ENCODE measurements at regions not wholly inside any gene's neighbourhood (a gene's known extent, or its start where the extent isn't known, plus 50 kb on each side); places are given as distances from the start of the nearest gene placed in this dataset.
A peak's percentile ranks its signal among the peaks of the same experiment; 100 is the strongest.

- Histone ChIP-seq H3K4me3 (no peak overlapping the region), H3K9me3 (no peaks in the 10 kb centered on the region; the same call in 2 of the 3 replicates), H3K4me2 (no peak overlapping the region), H3K4me1 (no peaks in the 10 kb centered on the region), H3K27ac (no peak overlapping the region)
- ChIA-PET POLR2A (no interaction called here), CTCF (no interaction called here)
- no peak for DNase-seq (ENCODE audit: low read depth in 1 of 2, low spot score in 1 of 2)
- FAIRE-seq: no peak
- WGBS (ENCODE audit: missing lambda C conversion rate): 34% methylated on average over 5 of the region's 5 CpGs
- ATAC-seq: no peak
- TF ChIP-seq CEBPB (IDR thresholded peaks at IDR 0.05) (no peak), HEYL (CRISPR knock-in tag; IDR thresholded peaks at IDR 0.05) (no peak), RAD21 (conservative IDR thresholded peaks at IDR 0.05 in 1 of 2, IDR thresholded peaks at IDR 0.05 in 1 of 2) (no peak), ZSCAN20 (CRISPR knock-in tag; IDR thresholded peaks at IDR 0.05) (no peak), E2F6 (IDR thresholded peaks at IDR 0.05; ENCODE audit: borderline replicate concordance, low read depth) (no peak), RNF2 (IDR thresholded peaks at IDR 0.05; ENCODE audit: borderline replicate concordance, low read depth) (no peak), HOXB13 (CRISPR knock-in tag; IDR thresholded peaks at IDR 0.05; ENCODE audit: low read depth) (no peak), RFX5 (IDR thresholded peaks at IDR 0.05) (no peak), ZNF302 (CRISPR knock-in tag; IDR thresholded peaks at IDR 0.05) (no peak), BCL3 (IDR thresholded peaks at IDR 0.05) (no peak), FOSB (CRISPR knock-in tag; IDR thresholded peaks at IDR 0.05) (no peak), ZFP36 (IDR thresholded peaks at IDR 0.05; ENCODE audit: borderline replicate concordance, partially characterized antibody) (no peak)
Measured at GRCh38 chr14:84453307-84453950, 1076.5 kb upstream of the FLRT2 start.

GRCh38 chr14:84454114-84454513 is 1075.8 kb upstream of the FLRT2 start:
- 20% methylated on average over 4 of the region's 4 CpGs for WGBS (ENCODE audit: missing lambda C conversion rate)
- H3K4me3 ChIP-seq: no peak overlapping the region
- TF ChIP-seq MAFK (IDR thresholded peaks at IDR 0.05; ENCODE audit: partially characterized antibody) (peak; percentile 54), TP53 (CRISPR knock-in tag; IDR thresholded peaks at IDR 0.05) (no peak)
- no peak for ATAC-seq
- DNase-seq (ENCODE audit: low read depth in 1 of 2, low spot score in 1 of 2): no peak
- H3K27ac ChIP-seq: no peak overlapping the region
- ChIA-PET CTCF (no interaction called here), POLR2A (no interaction called here)
- no peak for FAIRE-seq
- H3K4me2 ChIP-seq: no peak overlapping the region
- no peaks in the 10 kb centered on the region; the same call in 2 of the 3 replicates for H3K9me3 ChIP-seq
- no peaks in the 10 kb centered on the region for H3K4me1 ChIP-seq

DNA sequence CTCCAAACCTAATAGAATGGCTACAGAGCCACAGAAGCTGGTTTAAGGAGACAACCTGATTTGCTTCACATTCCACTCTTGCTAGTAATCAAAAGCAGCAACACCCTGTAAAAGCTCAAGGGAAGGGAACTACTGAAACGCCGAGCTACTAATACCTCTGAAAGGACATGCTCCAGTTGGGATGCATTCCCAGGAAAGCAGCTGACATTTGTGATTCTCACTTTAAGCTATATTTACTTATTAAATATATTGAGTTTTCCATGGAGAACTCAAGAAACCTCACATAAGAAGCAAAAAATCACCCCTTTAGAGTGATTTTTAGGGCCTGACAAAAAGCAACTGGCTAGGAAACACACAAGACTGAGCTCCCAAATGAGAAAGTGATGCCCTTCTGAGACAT is 1073.0 kb upstream of the FLRT2 start:
- DNase-seq (ENCODE audit: low read depth in 1 of 2, low spot score in 1 of 2) (no peak), FAIRE-seq (no peak), ATAC-seq (no peak)
- H3K9me3 ChIP-seq: no peaks in the 10 kb centered on the region; the same call in 2 of the 3 replicates
- H3K27ac ChIP-seq: no peak overlapping the region
- H3K4me2 ChIP-seq: no peak overlapping the region
- H3K4me1 ChIP-seq: no peaks in the 10 kb centered on the region
- no peak overlapping the region for H3K4me3 ChIP-seq
- TF ChIP-seq NFE2L2 (conservative IDR thresholded peaks at IDR 0.05; ENCODE audit: low read length): no peak
- TF ChIP-seq, protein P1, sequence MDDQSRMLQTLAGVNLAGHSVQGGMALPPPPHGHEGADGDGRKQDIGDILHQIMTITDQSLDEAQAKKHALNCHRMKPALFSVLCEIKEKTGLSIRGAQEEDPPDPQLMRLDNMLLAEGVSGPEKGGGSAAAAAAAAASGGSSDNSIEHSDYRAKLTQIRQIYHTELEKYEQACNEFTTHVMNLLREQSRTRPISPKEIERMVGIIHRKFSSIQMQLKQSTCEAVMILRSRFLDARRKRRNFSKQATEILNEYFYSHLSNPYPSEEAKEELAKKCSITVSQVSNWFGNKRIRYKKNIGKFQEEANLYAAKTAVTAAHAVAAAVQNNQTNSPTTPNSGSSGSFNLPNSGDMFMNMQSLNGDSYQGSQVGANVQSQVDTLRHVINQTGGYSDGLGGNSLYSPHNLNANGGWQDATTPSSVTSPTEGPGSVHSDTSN (IDR thresholded peaks at IDR 0.05): no peak
- TF ChIP-seq KDM1A (IDR thresholded peaks at IDR 0.05; ENCODE audit: low read depth): no peak
- no peak for TF ChIP-seq KDM5A (IDR thresholded peaks at IDR 0.05)
- no peak for TF ChIP-seq EP300 (IDR thresholded peaks at IDR 0.05)
- TF ChIP-seq, protein P2, sequence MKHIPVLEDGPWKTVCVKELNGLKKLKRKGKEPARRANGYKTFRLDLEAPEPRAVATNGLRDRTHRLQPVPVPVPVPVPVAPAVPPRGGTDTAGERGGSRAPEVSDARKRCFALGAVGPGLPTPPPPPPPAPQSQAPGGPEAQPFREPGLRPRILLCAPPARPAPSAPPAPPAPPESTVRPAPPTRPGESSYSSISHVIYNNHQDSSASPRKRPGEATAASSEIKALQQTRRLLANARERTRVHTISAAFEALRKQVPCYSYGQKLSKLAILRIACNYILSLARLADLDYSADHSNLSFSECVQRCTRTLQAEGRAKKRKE (CRISPR knock-in tag; IDR thresholded peaks at IDR 0.05; ENCODE audit: low read depth): no peak
- TF ChIP-seq RAD21 (conservative IDR thresholded peaks at IDR 0.05 in 1 of 2, IDR thresholded peaks at IDR 0.05 in 1 of 2): no peak
- no peak for TF ChIP-seq ELK1 (IDR thresholded peaks at IDR 0.05; ENCODE audit: low read depth, low read length)
- TF ChIP-seq SREBF2 (IDR thresholded peaks at IDR 0.05): no peak
- TF ChIP-seq MYC (IDR thresholded peaks at IDR 0.05; ENCODE audit: borderline replicate concordance, low read length): no peak
- no peak for TF ChIP-seq SMC3 (IDR thresholded peaks at IDR 0.05)
- TF ChIP-seq, protein P3, sequence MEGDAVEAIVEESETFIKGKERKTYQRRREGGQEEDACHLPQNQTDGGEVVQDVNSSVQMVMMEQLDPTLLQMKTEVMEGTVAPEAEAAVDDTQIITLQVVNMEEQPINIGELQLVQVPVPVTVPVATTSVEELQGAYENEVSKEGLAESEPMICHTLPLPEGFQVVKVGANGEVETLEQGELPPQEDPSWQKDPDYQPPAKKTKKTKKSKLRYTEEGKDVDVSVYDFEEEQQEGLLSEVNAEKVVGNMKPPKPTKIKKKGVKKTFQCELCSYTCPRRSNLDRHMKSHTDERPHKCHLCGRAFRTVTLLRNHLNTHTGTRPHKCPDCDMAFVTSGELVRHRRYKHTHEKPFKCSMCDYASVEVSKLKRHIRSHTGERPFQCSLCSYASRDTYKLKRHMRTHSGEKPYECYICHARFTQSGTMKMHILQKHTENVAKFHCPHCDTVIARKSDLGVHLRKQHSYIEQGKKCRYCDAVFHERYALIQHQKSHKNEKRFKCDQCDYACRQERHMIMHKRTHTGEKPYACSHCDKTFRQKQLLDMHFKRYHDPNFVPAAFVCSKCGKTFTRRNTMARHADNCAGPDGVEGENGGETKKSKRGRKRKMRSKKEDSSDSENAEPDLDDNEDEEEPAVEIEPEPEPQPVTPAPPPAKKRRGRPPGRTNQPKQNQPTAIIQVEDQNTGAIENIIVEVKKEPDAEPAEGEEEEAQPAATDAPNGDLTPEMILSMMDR (IDR thresholded peaks at IDR 0.05): no peak
- TF ChIP-seq HOXA7 (CRISPR knock-in tag; IDR thresholded peaks at IDR 0.05): no peak
- TF ChIP-seq FOSB (CRISPR knock-in tag; IDR thresholded peaks at IDR 0.05): no peak
- no peak for TF ChIP-seq ZNF302 (CRISPR knock-in tag; IDR thresholded peaks at IDR 0.05)
- TF ChIP-seq POLR2A (IDR thresholded peaks at IDR 0.05; ENCODE audit: low read length): no peak
- no peak for TF ChIP-seq HES2 (IDR thresholded peaks at IDR 0.05)
- ChIA-PET CTCF (no interaction called here), POLR2A (no interaction called here)
- 10% methylated on average over 2 of the region's 2 CpGs for WGBS (ENCODE audit: missing lambda C conversion rate)
